Hematopoietic multipotent progenitor cell (in vitro differentiated cells): ENCODE measurements at regions not wholly inside any gene's neighbourhood (a gene's known extent, or its start where the extent isn't known, plus 50 kb on each side); places are given as distances from the start of the nearest gene placed in this dataset.
"Not testable (repeated sequence)": the region's sequence is repeated elsewhere in the genome, so short reads cannot be mapped to it uniquely, and the experiment has no call there.

Source experiments
- DNase-seq, 3 donors: peaks; one replicate each; pipeline ENCODE4 v3.0.0-alpha.2; 2011 to 2015; ENCODE audit warnings: low read depth in 2 of 3, low spot score in 2 of 3

DNA sequence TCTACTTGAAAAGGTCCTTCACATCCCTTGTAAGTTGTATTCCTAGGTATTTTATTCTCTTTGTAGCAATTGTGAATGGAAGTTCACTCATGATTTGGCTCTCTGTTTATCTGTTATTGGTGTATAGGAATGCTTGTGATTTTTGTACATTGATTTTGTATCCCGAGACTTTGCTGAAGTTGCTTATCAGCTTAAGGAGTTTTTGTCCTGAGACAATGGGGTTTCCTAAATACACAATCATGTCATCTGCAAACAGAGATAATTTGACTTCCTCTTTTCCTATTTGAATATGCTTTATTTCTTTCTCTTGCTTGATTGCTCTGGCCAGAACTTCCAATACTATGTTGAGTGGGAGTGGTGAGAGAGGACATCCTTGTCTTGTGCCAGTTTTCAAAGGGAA, 69.8 kb upstream of the MYRIP start:
- not testable (repeated sequence) for DNase-seq

- DNase-seq = no peak
Observed at GRCh38 chr3:39744746-39745145, 64.7 kb upstream of the MYRIP start.

GRCh38 chr3:39748002-39748401, 61.4 kb upstream of the MYRIP start:
- DNase-seq = no peak

DNA sequence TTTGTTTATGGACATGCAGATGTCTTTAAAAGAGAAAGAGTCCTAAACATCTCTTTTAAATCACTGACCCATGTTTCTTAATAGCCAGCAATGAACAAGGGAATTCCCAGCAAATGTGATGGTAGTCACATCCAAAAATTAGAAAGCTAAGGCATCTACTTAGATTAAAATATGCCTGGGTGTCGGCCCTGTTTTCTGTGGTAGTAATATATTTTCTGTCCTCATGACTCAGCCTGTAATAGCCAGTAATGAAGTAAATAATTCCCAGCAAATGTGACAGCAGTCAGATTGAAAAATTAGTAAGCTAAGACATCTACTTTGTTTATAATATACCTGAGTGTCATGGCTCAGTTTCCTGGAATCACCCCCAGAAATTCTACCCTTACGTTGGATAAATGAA, 60.6 kb upstream of the MYRIP start:
- DNase-seq = no peak

DNA sequence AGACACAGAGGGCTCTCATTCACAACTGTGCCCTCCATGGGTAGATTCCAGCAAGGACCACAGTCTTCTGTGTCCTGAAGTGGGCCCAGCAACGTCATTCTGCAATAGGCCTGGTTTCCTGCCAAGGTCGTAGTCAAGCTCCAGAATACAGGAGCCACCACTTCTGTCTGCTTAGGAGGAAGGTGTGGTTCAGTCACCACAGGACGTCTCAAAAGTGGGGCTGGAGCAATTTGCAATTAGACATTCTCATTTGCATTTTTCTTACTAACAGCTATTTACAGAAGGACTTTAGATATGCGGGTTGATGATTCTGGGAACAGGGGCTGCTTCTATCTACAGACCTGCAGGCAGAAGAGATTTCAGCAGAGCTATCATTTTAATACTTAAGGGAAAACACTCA, 58.7 kb upstream of the MYRIP start:
- DNase-seq = no peak

DNA sequence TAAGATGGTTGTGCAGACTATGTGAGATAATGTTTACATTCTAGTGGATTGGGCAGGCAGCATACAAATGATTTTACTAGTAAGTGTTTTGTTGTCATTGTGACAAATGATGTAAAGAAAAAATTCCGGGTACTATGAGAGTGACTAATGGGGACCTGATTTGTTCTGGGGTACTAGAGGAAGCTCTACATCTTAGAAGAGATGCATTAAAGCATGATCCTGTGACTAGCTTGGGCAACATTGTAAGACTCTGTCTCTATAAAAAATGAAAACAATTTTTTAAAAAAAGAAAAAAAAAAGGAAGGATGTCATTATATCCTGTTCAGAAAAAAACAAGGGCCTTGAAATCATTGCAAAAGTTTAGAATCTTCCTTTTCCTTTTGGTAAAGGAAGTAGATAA, 58.1 kb upstream of the MYRIP start:
- peak in 1 of 3 donors; percentile 4 for DNase-seq

- DNase-seq = no peak
Observed at GRCh38 chr3:39752019-39752637, 57.3 kb upstream of the MYRIP start.

DNA sequence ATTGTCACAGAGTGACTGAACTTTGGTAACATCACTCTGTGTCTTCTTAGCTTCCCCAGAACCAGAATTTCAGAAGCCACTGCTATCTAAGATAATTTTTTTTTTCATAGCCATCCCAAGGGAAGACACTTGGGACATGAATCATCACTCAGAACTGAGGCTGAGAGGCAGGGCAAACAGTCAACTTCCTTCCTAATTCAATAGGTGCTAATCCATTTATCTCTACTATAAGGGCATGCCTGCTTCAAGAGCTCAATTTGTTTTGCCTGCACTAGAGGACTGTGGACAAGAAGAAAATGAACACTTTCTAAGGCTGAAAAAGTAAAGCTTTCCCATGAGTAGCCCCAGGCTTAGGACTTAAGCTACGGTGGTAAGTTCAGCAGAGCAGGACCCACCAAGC, 56.7 kb upstream of the MYRIP start:
- no peak for DNase-seq

GRCh38 chr3:39753391-39753790, 56.0 kb upstream of the MYRIP start:
- no peak for DNase-seq

GRCh38 chr3:39754549-39754948, 54.9 kb upstream of the MYRIP start:
- no peak for DNase-seq

- DNase-seq = no peak
Observed at GRCh38 chr3:39755100-39755499, 54.3 kb upstream of the MYRIP start.

- DNase-seq = no peak
Observed at GRCh38 chr3:39757307-39757706, 52.1 kb upstream of the MYRIP start.
